NCI-H187 treated with DMSO at 0.1 percent for 48 hours (cell line): ENCODE measurements at regions not wholly inside any gene's neighbourhood (a gene's known extent, or its start where the extent isn't known, plus 50 kb on each side); places are given as distances from the start of the nearest gene placed in this dataset.

Experiments
- DNase-seq: peaks from one replicate; lab custom pipeline; 2025; lab: John Stamatoyannopoulos, UW

- DNase-seq: no peak
Measured at GRCh38 chr2:153105829-153106578, 372.6 kb downstream of the RPRM start.

DNA sequence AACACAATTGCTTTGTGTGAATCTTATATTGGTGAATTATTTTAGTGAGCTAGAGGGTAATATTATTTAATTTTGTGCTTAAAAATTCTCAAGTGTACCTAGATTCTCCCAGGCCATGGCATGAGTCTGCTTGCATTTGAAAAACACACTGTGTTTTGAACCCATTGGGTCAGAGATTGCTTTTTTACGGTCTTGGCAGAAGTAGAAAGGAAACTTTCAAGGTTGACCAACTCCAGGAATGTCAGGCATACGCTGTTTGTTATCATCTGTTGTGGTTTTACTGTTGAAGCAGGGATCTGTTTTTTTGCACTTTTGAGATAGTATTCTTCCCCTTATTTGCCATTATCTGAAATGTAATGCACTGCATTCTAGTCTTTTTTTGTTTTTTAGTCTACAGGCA is 377.4 kb downstream of the RPRM start:
- DNase-seq: no peak

DNA sequence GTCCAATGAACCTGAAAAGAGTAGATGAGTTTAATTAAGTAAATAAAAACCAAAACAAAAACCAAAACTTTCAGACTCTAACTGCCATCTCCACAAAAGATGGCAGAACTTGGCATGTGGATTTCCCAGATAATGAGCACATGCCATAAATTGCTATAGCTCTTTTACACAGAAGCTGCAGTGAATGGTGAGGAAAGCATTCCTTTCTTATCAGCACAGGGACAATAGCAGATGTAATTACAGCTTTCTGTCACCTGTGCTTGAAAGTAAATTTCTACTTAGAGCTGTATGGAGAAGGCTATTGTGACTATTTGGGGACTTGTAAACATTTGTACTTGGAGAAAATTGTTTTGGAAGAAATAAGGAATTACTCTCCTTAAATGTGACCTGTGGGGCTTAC is 378.4 kb downstream of the RPRM start:
- DNase-seq: no peak

DNA sequence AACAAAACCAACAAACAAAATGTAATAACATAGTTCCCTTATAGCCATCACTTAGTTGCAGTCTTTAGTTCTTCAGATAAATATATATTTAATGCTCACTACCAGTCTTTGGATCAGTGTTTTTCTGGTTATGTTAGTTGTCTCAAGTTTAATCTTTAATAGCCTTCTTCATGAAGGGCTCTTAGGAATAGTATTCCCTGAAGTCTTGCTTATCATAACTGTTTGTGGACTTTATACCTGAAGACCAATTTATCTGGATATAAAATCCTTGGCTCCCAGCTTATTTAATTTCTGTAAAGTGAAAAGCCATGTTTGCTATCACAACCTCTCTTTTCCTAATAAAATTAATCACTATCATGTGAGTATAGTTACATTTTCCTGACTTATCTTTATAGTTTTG is 379.7 kb downstream of the ARL6IP6 start:
- DNase-seq: no peak

GRCh38 chr2:153096272-153096671 is 377.9 kb downstream of the ARL6IP6 start:
- DNase-seq: no peak

DNA sequence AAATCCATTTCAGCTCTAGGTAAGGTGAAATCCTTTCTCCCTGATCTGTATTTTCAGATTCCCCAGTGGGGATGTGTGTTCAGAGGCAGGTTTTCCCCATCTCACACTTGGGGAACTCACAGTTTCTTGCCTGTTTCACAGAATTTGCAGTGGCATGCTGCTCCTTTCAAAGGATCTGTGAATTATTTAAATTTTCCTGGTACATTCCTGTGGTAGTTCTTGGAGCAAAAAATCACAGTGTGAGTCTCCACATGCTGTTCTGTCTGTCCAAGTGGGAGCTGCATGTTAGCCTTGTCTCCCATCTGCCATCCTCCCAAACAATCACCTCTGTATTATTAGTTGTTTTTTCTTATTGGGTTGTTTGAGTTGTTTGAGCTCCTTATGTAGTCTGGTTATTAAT is 372.9 kb downstream of the ARL6IP6 start:
- DNase-seq: no peak

DNA sequence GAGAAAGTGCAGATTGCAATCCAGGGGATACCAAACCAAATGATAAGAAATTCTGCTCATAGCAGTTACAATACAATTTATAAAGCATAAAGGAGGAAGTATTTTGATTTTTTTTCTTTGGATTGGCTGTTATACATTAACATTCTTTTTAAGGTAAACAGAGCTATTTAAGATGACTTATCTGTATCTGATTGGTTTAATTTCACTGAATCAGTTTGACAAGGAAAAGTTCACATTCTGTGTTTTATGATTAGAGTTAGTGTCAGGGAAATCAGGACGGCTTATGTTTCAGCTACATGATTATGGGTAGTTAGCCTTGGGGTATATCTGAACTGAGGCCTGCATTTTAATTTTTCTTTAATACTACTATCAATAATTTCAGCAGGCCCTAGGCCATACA is 360.9 kb downstream of the ARL6IP6 start:
- no peak for DNase-seq

DNA sequence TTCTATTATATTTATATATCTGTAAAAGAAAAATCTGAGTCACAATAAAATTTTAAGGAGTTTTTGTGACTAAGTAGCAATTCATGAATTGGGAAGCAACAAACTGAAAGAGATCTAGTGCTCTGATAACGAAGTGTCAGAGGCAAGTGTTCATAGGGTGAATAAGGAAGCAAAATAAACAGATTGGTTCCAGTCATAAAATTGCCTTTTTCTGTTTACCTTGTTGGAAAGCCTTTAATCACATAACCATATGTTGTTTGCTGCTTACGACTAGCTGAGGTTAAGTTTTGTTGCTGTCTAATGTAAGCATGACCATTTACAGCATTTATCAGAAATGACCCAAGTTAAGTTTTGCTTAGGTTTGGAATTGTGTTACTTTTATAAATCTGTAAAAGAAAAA is 358.9 kb downstream of the ARL6IP6 start:
- DNase-seq: no peak

DNA sequence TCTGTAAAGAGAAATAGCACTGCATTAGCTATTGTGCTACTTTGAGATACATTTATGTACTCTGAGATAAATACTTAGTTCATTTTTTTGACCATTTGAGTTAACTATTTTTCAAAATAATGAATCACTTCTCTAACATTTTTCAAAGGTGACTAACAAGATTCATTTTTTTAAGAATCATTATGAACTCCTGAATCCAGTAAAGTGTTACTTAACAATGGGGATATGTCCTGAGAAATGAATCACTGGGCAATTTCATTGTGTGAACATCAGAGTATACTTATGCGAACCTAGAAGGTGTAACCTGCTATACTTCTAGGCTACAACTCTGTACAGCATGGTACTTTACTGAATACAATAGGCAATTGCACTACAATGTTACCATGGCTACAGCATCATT is 355.8 kb downstream of the ARL6IP6 start:
- DNase-seq: no peak

- no peak for DNase-seq
Measured at GRCh38 chr2:153072813-153073212, 354.4 kb downstream of the ARL6IP6 start.

DNA sequence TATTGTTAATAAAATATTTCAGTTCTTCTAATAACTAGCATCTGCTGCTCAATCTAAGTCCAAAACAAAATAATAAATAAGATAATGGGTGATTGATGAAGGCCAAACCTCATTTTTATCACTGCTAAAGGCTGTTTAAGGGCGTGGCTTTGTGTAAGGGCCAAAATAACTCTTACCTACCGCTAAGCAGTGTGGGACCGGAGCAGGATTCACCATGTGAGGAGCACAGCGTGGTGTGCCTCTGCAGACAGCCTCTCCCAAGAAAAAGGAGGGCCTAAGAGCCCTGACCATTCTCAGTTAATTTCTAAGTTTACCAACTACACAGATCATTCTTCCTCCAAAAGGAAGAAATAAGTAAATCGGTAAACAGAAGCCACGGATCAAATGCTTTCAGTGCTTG is 353.7 kb downstream of the ARL6IP6 start:
- no peak for DNase-seq

GRCh38 chr2:153071090-153071489 is 352.7 kb downstream of the ARL6IP6 start:
- no peak for DNase-seq

DNA sequence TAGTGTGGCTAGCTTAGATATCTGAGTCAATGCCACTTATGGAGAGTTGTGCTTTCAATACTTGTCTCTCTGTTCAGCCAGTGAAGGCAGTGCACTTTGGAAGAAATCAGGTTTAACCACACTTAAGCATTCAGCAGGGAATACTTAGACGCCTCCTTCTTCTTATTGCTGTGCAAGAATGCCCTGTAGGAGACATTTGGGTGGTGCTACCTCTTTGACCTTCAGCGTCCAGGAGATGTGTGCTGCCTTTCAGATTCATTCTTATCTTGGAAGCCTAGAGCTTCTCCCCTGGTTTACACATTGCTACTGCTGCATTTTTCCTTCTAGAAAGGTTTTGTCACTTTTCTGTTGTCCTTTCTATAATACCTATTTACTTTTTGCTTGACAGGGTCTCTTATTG is 350.5 kb downstream of the ARL6IP6 start:
- DNase-seq: no peak

- no peak for DNase-seq
Measured at GRCh38 chr2:153068052-153068451, 349.6 kb downstream of the ARL6IP6 start.

DNA sequence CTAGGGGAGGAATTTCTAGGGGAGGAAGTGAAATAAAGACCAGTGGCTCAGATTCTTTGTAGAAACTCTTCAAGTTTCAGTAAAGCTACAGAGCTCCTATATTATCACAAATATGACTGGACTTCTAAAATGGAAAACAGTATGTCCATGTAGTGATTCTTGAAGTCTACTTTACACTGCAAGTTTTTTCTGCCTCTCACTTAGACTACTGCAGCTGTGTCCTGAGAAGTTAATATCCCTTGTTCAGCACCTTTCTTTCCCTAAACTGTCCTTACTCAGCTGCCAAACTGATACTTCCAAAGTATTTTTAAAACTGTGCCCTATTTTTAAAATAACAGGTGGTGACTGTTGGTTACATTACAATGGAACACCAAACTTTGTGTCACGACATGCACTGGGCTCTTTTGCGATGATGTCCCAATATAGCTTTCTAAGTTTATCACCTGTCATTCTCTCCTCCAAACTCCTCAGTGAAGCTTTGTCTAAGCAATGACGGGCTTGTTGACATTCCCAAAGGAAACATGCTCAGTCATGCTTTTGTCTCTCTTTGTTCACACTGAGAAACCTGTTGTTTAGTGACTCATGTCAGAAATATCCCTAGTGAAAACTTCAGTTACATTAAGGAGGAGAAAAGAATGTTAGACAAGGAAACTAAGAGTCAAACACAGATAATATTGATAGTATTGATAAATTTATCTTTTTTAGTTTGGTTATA is 341.1 kb downstream of the ARL6IP6 start:
- no peak for DNase-seq

DNA sequence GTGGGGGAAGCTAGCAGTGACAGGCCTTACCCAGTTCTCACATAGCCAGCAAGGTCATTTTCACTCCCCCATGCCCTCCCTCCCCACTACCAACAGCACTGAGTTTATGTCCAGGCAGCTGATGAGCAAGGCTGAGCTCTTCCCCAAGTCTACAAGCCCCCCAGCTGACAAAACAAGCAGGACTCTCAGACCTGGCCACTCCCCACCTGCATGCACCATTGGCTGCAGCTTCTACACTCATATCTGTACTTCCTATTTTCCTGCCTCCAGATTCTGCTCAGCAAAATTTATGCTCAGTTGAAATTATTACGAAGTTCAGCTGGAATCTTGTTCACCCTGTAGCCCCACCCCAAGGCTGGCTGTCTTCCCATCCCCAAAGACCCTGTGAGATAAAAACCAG is 339.3 kb downstream of the ARL6IP6 start:
- DNase-seq: no peak

GRCh38 chr2:153055182-153055581 is 336.8 kb downstream of the ARL6IP6 start:
- no peak for DNase-seq

DNA sequence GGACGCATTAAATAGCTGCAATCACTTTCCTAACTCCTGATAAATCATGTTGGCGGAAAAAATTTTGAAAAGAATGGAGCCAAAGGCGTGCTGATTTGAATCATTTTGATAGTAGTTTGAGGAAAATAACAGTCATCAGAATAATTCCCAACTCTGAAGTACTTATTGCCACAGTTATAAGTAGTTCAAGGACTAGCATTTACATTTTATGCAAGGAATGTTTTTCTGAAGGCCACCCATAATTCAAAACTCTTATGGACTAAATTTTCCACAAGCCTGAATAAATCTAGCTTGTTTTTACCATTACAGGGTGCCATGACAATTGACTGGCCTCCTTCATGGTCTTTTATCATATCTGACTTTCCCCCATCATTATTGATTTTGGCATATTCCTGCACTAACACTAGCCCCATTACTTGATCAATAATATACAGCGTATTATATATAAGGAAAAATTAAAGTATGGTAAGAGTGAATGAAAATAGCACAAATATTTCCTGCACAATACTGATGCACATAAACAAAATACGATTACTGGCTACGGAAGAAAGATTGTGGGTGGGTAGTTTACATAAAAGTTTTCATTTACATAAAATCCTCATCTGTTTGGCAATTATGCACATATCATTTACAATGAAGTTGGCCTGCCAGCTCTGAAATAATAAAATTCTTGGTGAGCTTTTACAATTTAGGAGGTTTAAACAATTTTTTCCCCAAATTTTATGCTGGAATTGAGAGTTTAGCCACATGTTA is 334.6 kb downstream of the ARL6IP6 start:
- DNase-seq: no peak

GRCh38 chr2:153047220-153047619 is 328.8 kb downstream of the ARL6IP6 start:
- no peak for DNase-seq

- DNase-seq: no peak
Measured at GRCh38 chr2:153043385-153043784, 325.0 kb downstream of the ARL6IP6 start.

- no peak for DNase-seq
Measured at GRCh38 chr2:153028626-153029025, 310.2 kb downstream of the ARL6IP6 start.

DNA sequence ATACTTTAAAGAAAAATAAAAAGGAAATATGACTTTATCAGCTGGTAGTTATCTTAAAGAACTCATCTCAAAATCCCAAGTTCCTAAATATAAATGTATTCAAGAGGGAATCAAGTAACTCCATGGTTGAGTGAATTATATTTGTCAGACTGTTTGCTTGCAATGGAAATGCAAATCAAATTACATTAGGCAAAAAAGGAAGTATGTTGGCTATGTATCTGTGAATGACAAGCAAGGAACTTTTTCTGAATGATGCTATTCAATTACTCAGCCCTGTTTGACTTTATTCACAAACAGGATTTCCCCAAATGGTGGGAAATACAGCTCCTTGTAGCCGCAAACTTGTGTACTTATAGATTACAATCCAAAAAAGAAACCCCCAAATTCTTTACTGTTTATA is 309.1 kb downstream of the ARL6IP6 start:
- no peak for DNase-seq

DNA sequence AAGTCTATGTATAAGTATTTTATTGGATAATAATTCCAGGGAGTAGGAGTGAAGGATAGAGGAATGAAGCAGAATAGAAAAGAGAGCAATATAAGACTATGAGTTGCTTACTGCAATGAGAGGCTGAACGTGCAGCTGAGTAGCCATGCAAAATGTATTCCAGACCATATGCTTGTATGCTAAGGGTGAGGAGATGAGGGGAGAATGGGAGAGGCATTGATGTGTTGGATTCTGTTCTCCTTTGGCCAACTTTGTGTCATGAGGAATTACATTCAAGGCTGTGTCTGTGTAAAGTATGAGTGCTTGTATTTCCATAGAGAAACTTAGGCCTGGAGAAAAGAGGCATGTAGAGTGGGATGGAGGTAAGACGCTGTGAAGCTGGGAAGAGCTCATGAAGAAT is 301.8 kb downstream of the ARL6IP6 start:
- DNase-seq: no peak
